WI38 (cell line): ENCODE measurements at regions not wholly inside any gene's neighbourhood (a gene's known extent, or its start where the extent isn't known, plus 50 kb on each side); places are given as distances from the start of the nearest gene placed in this dataset.
A peak's percentile ranks its signal among the peaks of the same experiment; 100 is the strongest.

Source experiments
- H3K4me3 ChIP-seq: 2 replicates; pipeline ENCODE4 v1.5.1; 2011; ENCODE audit warnings: low read depth, mild to moderate bottlenecking, control low read depth, low read length
- CTCF ChIP-seq: IDR thresholded peaks from 2 replicates; pipeline ENCODE4 v1.5.1; 2012; ENCODE audit warnings: low read depth, mild to moderate bottlenecking, control low read depth, low read length

- TF ChIP-seq CTCF: peak; percentile 72
These were observed 64.9 kb downstream of the C6orf58 start for GRCh38 chr6:127641905-127642304.

More at GRCh38 chr6:127641905-127642304, 64.9 kb downstream of the C6orf58 start:
- H3K4me3 ChIP-seq: no peak overlapping the region
